DOHH2 (cell line): ENCODE measurements at regions not wholly inside any gene's neighbourhood (a gene's known extent, or its start where the extent isn't known, plus 50 kb on each side); places are given as distances from the start of the nearest gene placed in this dataset.

Experiments used
- CTCF ChIP-seq: fragments of 200-600 bp; sonication (generic); IDR thresholded peaks from one replicate; pipeline ENCODE4 v1.5.1; 2014; ENCODE audit warnings: antibody characterized with exemption, mild to moderate bottlenecking, low read depth, low read length; ENCODE audit not compliant: poor library complexity, severe bottlenecking
- EZH2phosphoT487 ChIP-seq: fragments of 200-600 bp; sonication (generic); IDR thresholded peaks from 2 replicates; pipeline ENCODE4 v1.6.1; 2017; ENCODE audit warnings: borderline replicate concordance, mild to moderate bottlenecking, antibody characterized with exemption, low read length, moderate library complexity, mixed read lengths

- no peak for TF ChIP-seq CTCF
- no peak for TF ChIP-seq EZH2phosphoT487
Measured at GRCh38 chr5:91224456-91224855, 158.7 kb downstream of the ARRDC3 start.
